Activated CD4-positive, alpha-beta T cell treated with anti-CD3 and anti-CD28 coated beads for 48 hours (primary cell): ENCODE measurements at regions not wholly inside any gene's neighbourhood (a gene's known extent, or its start where the extent isn't known, plus 50 kb on each side); places are given as distances from the start of the nearest gene placed in this dataset.
A peak's percentile ranks its signal among the peaks of the same experiment; 100 is the strongest.

ENCODE experiments used
- DNase-seq: peaks from one replicate; pipeline ENCODE4 v3.0.0-alpha.2; 2020

DNA sequence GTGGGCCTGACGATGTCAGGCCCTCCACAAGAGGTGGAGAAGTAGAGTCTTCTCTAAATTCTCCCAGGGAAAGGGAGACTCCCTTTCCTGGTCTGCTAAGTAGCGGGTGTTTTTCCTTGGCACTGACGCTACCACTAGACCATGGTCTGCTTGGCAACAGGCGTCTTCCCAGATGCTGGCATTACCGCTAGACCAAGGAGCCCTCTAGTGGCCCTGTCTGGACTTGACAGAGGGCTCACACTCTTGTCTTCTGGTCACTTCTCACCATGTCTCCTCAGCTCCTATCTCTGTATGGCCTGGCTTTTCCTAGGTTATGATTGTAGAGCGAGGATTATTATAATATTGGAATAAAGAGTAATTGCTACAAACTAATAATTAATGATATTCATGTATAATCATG, 51.1 kb upstream of the RASSF6 start:
- peak; percentile 9 for DNase-seq

DNA sequence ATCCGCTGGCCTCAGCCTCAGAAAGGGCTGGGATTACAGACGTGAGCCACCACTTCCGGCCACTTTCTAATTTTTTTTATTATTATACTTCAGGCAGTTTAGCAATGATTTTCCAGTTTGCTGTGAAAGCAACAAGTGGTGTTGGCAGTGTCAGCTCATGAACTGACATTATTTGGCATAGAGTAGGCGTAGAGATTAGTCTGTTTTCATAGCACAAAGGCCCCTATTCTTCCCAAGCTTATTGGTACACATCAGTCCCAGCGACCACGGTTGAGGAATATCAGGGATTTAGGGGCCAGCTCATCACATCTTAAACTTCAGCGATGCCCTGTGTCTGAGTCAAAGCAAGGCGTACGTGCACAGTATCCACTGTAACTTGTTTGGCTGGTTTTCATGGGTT, 53.0 kb upstream of the RASSF6 start:
- no peak for DNase-seq

DNA sequence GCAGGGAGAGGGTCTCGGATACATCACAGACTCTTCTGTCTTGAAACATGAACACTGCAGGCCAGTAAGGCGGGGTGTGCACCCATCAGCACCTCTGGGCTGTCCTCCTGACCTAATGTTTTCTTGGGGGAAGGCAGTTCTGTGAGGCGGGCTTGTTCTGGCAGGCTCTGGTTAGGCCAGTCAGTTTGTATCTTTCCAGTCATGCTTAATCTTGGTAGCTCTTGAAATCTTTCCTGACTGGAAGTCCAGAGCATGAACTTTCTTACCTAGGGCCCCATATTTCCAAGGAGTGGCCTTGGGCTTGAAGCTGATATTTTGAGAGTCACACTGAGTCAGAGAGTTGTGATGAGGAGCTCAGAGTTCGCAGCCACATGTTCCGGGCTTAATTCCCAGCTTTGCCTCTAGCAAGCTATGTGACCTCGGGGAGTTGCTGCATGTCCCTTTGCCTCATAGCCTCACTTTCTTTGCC, 54.2 kb upstream of the RASSF6 start:
- no peak for DNase-seq

DNA sequence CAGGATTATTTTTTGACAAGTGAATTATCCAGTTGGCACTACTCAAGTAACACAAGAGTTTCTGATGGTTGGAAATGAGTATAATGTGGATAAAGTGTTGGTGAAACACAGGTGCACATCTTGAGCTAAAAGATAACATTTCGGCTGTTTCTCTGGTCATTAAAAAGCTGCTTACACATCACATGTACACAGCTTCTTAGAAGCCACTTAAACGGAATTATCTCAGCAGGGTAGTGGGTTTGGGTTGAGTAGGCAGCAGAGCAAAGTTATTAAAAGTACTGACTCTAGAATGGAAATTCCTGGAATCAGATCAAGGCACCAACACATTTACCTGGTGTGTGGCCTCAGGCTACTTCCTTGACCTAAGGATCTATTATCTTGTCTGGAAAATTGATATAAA, 55.4 kb upstream of the RASSF6 start:
- no peak for DNase-seq

DNA sequence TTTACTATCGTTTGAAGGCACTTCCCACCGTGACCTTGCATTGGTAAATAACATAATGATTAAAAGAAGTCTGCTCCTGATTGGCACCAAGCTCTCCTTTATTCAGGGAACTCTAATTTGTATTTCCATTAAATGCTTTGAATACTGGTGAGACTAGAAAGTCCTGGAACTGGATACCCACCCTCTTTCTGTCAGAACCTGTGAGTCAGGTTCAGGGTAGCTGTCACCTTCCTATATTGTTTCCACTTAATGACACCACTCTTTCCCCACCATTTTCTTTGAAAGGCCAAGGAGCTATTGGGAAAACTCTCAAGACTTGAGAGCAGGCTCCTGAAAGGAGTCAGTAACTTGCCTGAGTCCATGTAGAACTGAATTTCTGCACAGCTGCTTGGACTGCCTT, 55.9 kb upstream of the RASSF6 start:
- no peak for DNase-seq

DNA sequence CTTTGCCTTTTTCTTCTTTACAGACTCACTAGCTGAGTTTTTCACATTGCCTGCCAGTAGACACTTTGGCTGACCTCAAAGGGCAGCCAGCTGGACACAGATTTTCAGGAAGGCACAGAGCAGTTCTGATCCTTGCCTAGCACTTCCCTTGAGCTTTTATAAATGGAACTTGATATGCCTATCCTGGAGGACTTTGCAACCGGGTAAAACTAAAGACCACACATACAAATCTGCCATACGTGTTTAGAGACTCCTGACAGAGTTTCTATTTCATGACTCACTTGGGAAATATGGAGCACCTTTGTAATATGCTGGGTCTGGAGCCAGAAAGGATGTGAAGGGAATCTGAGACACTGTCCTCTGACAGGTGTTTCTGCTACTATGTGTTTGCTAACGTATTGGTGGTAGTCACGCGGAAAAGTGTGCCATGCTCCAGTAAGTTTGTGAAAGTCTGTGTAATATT, 56.7 kb upstream of the RASSF6 start:
- no peak for DNase-seq

DNA sequence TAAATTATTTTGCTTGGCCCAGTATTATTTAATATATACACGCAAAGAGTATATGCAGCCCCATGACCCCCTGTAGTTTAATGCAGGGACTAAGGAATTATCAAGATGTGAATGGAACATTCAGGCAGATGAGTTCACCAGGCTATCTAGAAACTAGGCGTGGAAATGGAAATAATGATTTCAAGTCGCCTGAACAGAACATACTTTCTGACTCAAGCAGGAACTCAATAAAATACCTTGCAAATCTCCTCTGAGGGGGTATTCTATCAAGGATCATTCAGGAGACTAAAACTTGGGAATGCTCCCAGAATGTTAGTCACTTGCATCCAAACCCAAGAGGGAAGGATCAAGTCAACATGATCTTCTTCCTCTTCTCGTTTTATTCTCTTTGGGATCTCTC, 59.6 kb upstream of the RASSF6 start:
- no peak for DNase-seq

DNA sequence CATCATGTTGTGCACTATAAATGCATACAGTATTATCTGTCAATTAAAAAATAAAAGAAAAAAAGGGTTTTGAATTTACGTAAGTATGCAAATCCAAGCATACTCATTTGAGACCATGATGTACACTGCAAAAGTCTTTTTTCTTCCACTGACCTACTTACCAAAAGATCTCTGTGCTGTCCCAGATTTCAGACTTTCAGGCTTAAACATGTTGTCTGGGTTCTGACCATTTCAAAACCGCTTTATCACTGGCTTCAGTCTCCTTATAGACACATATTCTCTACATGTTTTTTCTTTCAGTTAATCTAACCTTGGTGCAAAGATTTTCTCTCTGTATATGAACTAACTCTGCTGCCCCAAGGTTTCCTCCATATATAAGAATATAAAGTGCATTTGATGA, 58.6 kb upstream of the CXCL8 start:
- DNase-seq = no peak

DNA sequence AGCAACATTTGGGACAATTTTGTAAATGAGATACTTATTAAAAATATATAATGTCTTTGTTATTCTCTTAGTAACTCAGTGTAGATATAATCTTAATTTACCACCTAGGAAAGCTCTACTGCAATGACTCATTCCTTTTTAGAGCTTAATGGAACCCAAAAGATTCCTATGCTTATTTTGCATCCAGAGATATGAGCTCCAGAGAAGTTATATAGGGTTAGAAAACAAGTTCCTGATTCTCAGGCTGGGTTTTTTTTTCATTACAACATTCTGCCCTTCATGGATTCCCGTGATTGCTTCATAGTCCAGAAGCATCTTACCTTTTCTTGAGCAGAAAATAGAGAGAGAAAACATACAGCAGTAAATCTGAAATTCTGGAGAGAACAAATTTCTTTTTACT, 57.9 kb upstream of the CXCL8 start:
- DNase-seq = no peak

DNA sequence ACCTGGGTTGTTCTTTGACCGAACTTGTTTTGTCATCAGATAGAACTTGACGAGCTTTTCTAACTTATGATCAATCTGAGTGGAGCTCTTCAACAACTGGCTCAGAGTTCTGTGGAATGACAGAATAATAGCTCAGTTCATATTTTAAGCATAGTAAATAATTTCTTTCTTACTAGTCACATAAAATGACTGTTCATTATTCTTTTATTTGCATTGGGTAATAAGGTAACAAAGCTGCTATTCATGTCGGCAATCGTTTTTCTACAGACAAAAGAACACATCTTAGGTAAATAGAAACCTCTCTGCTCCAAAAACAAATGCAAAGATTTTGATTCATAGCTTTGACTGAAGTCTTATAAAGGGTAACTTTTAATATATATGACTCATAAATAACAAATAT, 57.3 kb upstream of the CXCL8 start:
- no peak for DNase-seq

DNA sequence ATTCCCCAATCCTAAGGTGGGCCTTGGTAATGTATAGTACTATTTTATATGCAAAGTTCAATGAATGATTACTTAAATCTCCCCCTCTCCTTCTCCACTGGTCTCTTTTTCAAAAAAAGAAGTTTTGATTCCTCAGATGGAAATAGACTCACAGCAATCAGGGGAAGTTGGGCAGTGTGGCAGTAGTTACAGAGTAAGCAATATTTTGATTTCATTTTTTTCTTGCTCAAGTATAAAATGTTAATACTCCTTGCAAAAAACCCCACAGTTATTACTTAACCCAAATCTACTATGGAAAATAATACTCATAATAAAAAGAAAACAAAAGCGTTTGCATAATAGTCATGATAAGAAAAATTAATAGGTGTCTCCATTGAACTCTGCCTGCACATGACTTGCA, 56.9 kb upstream of the CXCL8 start:
- DNase-seq = no peak

DNA sequence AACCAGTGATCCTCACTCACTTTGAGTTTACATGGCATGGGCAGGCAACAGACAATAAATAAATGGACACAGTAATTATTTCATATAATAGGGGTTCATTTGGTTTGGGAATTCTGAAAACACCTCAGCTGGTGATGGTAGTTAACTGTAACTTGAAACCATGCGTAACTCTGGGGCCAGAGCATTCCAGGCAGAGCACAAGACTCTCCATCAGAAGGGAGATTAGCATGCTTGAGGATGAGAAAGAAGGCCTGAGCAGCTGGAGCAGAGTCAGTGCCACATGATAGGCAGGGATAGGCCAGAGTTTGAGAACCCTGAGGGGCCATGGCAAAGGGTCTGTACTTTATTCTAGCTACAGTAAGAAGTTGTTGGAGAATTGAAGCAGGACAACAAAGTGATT, 56.3 kb upstream of the CXCL8 start:
- DNase-seq = no peak

DNA sequence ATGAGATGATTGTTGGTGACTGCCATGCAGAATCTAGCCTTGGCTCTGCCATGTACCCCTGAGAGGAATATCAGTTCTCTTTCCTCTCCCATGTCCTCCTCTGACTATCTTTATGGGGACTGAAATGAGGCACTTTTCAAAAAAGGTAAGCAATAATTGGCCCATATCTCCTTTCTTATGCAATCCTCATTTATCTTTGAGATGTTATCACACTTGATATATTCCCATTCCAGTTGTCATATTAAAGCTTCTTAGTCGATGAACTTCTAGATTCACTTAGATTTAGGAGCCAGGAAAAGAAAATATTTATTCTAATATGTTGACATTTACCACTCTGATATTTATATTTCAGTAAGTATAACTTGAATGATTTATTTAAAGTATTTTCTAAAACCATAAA, 55.3 kb upstream of the CXCL8 start:
- no peak for DNase-seq

DNA sequence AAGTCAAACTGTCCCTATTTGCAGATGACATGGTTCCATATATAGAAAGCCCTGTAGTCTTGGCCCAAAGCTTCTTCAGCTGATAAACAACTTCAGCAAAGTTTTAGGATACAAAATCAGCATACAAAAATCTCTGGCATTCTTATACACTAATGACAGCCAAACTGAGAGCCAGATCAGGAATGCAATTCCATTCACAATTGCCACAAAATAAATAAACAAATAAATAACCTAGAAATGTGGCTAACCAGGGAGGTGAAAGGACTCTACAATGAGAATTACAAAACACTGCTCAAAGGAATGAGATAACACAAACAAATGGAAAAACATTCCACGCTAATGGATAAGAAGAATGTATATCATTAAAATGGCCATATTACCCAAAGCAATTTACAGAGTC, 52.9 kb upstream of the CXCL8 start:
- DNase-seq = no peak

DNA sequence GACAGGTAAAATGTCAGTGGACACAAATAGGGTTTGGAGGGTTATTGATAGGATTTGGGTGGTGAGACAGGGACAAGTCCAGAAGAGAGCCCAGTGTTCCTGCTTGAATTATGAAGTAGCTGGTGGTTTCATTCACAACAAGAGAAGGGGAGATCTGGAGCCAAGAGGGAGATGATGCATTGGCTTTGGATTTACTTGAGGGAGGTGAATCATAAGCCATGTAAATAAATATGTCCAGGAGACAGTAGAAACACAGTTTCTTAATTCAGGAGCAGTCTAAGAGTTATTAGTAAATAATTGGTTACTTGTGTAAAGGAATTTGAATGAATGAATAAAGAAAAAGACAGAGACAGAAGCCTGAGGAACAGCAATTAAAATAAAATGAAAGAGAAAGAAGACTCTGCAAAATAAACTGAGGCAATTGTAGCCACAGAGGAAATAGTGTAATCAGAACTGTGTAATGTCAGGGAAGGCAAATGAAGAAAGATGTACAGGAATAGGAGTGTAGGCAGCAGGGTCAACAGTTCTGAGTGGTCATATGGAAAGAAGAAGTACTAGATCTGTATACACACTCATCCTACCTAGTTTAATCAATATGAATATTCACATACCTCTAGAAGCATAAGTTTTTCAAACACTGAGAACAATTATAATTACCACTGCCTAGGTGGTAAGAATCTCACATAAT, 50.2 kb upstream of the CXCL8 start:
- DNase-seq = no peak
